Peyer's patch (tissue), 4 donors: ENCODE measurements at regions not wholly inside any gene's neighbourhood (a gene's known extent, or its start where the extent isn't known, plus 50 kb on each side); places are given as distances from the start of the nearest gene placed in this dataset.

Source experiments
- POLR2A ChIP-seq, 2 donors: fragments of 450-650 bp; IDR thresholded peaks; one replicate each; pipeline ENCODE4 v1.5.1; 2017; ENCODE audit warnings: antibody characterized with exemption in 2 of 2, mild to moderate bottlenecking in 2 of 2, moderate library complexity in 2 of 2
- TF ChIP-seq, protein P1 (sequence below), 6 experiments: fragments of 450-650 bp in 4 of 6; fragments of 200-600 bp in 2 of 6; sonication (generic) in 1 of 6; IDR thresholded peaks; one replicate each; pipeline ENCODE4 v1.5.1; 2017 to 2019; ENCODE audit warnings: antibody characterized with exemption in 6 of 6, mild to moderate bottlenecking in 3 of 6, moderate library complexity in 1 of 6

DNA sequence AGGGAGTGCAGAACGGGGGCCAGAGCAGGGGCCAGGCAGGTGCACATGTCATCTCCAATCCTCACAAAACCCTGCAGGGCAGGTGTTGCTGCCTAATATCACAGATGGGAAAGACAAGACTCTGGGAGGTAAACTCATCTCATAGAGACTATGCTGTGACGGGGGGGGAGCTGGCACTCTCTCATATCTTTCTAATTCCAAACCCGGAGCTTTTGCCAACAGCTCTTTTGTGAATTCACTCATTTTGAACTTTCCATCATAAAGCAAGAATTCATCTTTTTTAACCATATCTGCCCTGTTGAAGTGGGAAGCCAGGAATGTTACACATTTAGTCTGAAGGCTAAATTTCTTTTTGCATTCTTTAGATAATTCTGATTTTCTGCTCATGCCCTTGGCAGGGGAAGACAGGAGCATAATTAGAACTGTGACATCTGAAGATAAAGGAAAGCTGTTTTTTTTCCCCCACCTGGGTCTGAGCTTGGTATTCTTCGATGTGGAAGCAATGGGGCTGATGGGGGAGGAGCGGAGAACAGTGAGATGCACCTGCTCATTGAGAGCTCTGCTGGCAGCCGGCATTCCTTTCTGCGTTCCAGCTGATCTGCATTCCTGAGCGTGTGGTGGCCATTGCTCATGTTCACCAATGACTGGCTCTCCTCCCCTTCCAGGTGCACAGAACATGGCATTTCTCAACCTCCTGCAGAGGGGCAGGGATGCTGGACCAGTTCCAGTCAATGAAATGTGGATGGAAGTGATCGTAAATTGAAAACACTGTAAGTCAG is 159.2 kb downstream of the NSG2 start:
- TF ChIP-seq, protein P1, sequence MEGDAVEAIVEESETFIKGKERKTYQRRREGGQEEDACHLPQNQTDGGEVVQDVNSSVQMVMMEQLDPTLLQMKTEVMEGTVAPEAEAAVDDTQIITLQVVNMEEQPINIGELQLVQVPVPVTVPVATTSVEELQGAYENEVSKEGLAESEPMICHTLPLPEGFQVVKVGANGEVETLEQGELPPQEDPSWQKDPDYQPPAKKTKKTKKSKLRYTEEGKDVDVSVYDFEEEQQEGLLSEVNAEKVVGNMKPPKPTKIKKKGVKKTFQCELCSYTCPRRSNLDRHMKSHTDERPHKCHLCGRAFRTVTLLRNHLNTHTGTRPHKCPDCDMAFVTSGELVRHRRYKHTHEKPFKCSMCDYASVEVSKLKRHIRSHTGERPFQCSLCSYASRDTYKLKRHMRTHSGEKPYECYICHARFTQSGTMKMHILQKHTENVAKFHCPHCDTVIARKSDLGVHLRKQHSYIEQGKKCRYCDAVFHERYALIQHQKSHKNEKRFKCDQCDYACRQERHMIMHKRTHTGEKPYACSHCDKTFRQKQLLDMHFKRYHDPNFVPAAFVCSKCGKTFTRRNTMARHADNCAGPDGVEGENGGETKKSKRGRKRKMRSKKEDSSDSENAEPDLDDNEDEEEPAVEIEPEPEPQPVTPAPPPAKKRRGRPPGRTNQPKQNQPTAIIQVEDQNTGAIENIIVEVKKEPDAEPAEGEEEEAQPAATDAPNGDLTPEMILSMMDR (IDR thresholded peaks at IDR 0.05): no peak
- no peak for TF ChIP-seq POLR2A (IDR thresholded peaks at IDR 0.05)
